Stimulated activated CD4-positive, alpha-beta T cell treated with anti-CD3 and anti-CD28 coated beads, Interleukin-4, amount 100 ng/mL, for 24 hours (primary cell): ENCODE measurements at regions not wholly inside any gene's neighbourhood (a gene's known extent, or its start where the extent isn't known, plus 50 kb on each side); places are given as distances from the start of the nearest gene placed in this dataset.

Source experiments
- DNase-seq: peaks from one replicate; pipeline ENCODE4 v3.0.0-alpha.2; 2020

DNA sequence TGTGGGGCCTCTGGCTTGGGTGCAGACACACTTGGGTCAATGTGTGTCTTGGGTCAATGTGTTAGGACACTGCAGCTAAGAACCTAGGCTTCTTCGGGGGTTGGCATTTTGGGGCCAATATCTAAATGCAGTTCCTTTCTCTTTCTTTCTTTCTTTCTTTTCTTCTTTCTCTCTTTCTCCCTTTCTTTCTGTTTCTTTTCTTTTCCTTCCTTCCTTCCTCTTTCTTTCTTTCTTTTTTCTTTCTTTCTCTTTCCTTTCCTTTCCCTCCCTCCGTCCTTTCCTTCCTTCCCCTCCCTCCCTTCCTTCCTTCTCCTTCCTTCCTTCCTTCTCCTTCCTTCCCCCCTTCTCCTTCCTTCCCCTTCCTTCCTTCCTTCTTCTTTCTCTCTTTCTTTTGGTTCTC is 57.7 kb upstream of the OSR1 start:
- no peak for DNase-seq

DNA sequence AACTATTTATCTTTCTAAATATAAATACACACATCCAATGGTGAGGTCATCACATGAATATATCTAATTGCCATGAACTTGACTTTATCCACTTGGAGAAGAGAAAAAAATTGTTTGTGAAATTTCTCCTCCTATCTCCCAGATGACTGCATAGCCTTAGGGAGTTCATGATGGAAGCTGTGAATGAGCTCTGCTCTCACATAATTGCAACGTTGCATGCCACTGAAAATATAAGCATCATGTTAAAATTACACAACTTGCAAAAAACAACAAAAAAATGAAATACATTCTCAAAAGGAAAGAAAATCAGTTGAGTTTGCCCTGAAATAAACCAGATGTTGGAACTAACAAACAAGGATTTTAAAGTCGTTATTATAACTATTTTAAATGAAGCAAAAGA is 50.6 kb upstream of the OSR1 start:
- DNase-seq: no peak

DNA sequence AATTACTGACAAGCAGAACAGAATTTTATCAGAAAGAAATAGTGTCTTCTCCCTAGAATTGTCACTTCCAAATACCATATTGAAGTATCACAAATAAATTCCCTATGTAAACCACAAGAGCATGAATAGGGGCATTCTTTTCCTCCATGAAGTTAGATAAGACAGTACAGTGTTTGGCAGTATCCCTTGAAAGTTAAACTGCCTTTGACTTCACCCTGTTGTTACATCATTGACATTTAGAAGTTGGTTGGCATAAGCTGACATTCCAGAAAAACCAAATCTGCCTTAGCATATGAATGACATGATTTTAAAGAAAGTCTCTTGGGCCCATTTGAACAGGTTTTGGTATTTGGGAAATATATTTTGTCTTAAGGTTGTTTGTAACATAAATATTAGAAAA is 50.2 kb upstream of the OSR1 start:
- DNase-seq: no peak
